ENCODE measurements at regions not wholly inside any gene's neighbourhood (a gene's known extent, or its start where the extent isn't known, plus 50 kb on each side); places are given as distances from the start of the nearest gene placed in this dataset.

- DNase-seq, result no peak
These were observed 1378.4 kb upstream of the TENM4 start for GRCh38 chr11:80819271-80819670.

GRCh38 chr11:80816966-80817365 lies 1376.1 kb upstream of the TENM4 start:
- no peak for DNase-seq

GRCh38 chr11:80816454-80816847 lies 1375.6 kb upstream of the TENM4 start:
- no peak for DNase-seq

GRCh38 chr11:80815752-80816453 lies 1375.1 kb upstream of the TENM4 start:
- no peak for DNase-seq

- DNase-seq, result no peak
These were observed 1374.0 kb upstream of the TENM4 start for GRCh38 chr11:80814813-80815212.

GRCh38 chr11:80810695-80811094 lies 1369.9 kb upstream of the TENM4 start:
- no peak for DNase-seq

- DNase-seq, result no peak
These were observed 1357.3 kb upstream of the TENM4 start for GRCh38 chr11:80798174-80798573.

GRCh38 chr11:80783561-80783960 lies 1342.7 kb upstream of the TENM4 start:
- DNase-seq, result no peak

GRCh38 chr11:80782135-80782885 lies 1341.5 kb upstream of the TENM4 start:
- no peak for DNase-seq

GRCh38 chr11:80779905-80780605 lies 1339.2 kb upstream of the TENM4 start:
- no peak for DNase-seq

GRCh38 chr11:80778941-80779340 lies 1338.1 kb upstream of the TENM4 start:
- DNase-seq, result no peak

GRCh38 chr11:80778432-80778831 lies 1337.6 kb upstream of the TENM4 start:
- DNase-seq, result no peak

- DNase-seq, result no peak
These were observed 1333.1 kb upstream of the TENM4 start for GRCh38 chr11:80773919-80774318.

- no peak for DNase-seq
These were observed 1330.2 kb upstream of the TENM4 start for GRCh38 chr11:80771017-80771416.

GRCh38 chr11:80758787-80759186 lies 1318.0 kb upstream of the TENM4 start:
- no peak for DNase-seq

GRCh38 chr11:80748207-80748925 lies 1307.5 kb upstream of the TENM4 start:
- no peak for DNase-seq

- no peak for DNase-seq
These were observed 1305.5 kb upstream of the TENM4 start for GRCh38 chr11:80746300-80746699.

- DNase-seq, result no peak
These were observed 1304.6 kb upstream of the TENM4 start for GRCh38 chr11:80745416-80745815.

- DNase-seq, result no peak
These were observed 1293.0 kb upstream of the TENM4 start for GRCh38 chr11:80733790-80734189.

GRCh38 chr11:80733361-80733760 lies 1292.5 kb upstream of the TENM4 start:
- no peak for DNase-seq

GRCh38 chr11:80727315-80727714 lies 1286.5 kb upstream of the TENM4 start:
- DNase-seq, result no peak

GRCh38 chr11:80726236-80726635 lies 1285.4 kb upstream of the TENM4 start:
- no peak for DNase-seq

GRCh38 chr11:80724366-80724765 lies 1283.5 kb upstream of the TENM4 start:
- no peak for DNase-seq
